ENCODE measurements at regions not wholly inside any gene's neighbourhood (a gene's known extent, or its start where the extent isn't known, plus 50 kb on each side); places are given as distances from the start of the nearest gene placed in this dataset.

- no peaks in the 10 kb centered on the region for H3K79me2 ChIP-seq (ENCODE audit: control insufficient read depth, insufficient read depth, low read length, poor library complexity)
- no peaks in the 10 kb centered on the region for H3K9me3 ChIP-seq (ENCODE audit: insufficient read depth, low read depth, low read length)
- H2BK120ac ChIP-seq (ENCODE audit: insufficient read depth, low read length, poor library complexity), result no peak overlapping the region
- H2AFZ ChIP-seq (ENCODE audit: insufficient read depth, low read length, poor library complexity), result no peak overlapping the region
- H3K14ac ChIP-seq (ENCODE audit: low read length), result no peak overlapping the region
- no peak overlapping the region for H3K27ac ChIP-seq (ENCODE audit: low read depth, low read length)
- no peak overlapping the region for H3K23ac ChIP-seq (ENCODE audit: low read length)
- H3K4me2 ChIP-seq (ENCODE audit: low read length), result no peak overlapping the region
- H3K4me1 ChIP-seq (ENCODE audit: control insufficient read depth in 1 of 2, insufficient read depth in 2 of 2, low read length in 2 of 2), result peaks cover 0 to 3% of the 10 kb centered on the region in 2 experiments
- H2AK5ac ChIP-seq (ENCODE audit: low read length), result no peak overlapping the region
- H2BK12ac ChIP-seq (ENCODE audit: low read length), result no peak overlapping the region
- no peak for DNase-seq
- no peak overlapping the region for H4K12ac ChIP-seq (ENCODE audit: low read depth, low read length)
- H4K91ac ChIP-seq (ENCODE audit: low read depth, low read length), result no peak overlapping the region
- no peak overlapping the region for H3K9ac ChIP-seq (ENCODE audit: low read length)
- no peak overlapping the region for H3K18ac ChIP-seq (ENCODE audit: low read length)
- H3K36me3 ChIP-seq (ENCODE audit: control insufficient read depth in 1 of 2, insufficient read depth in 2 of 2, low read length in 2 of 2), result peaks cover 6 to 23% of the 10 kb centered on the region in 2 experiments
- no CpG with 5 or more reads among the region's 7 CpGs for WGBS (ENCODE audit: extremely low coverage, insufficient coverage, insufficient read length)
- H4K8ac ChIP-seq (ENCODE audit: low read depth, low read length), result no peak overlapping the region
- H3K27me3 ChIP-seq (ENCODE audit: insufficient read depth, low read length), result no peaks in the 10 kb centered on the region
- H3K4me3 ChIP-seq (ENCODE audit: low read depth, low read length), result no peak overlapping the region
- H3K79me1 ChIP-seq (ENCODE audit: low read length), result no peaks in the 10 kb centered on the region
- no peak overlapping the region for H2BK5ac ChIP-seq (ENCODE audit: low read depth, low read length, poor library complexity)
- no peak overlapping the region for H3K4ac ChIP-seq (ENCODE audit: low read depth, low read length)
Measured at GRCh38 chrX:10079231-10079630, 77.5 kb upstream of the CLCN4 start.

GRCh38 chrX:10083809-10084208 is 73.0 kb upstream of the CLCN4 start:
- no peak overlapping the region for H3K18ac ChIP-seq (ENCODE audit: low read length)
- no peak overlapping the region for H3K14ac ChIP-seq (ENCODE audit: low read length)
- no peak overlapping the region for H3K4ac ChIP-seq (ENCODE audit: low read depth, low read length)
- no peak overlapping the region for H3K27ac ChIP-seq (ENCODE audit: low read depth, low read length)
- no peak overlapping the region for H2BK5ac ChIP-seq (ENCODE audit: low read depth, low read length, poor library complexity)
- no peak overlapping the region for H2BK12ac ChIP-seq (ENCODE audit: low read length)
- H3K4me3 ChIP-seq (ENCODE audit: low read depth, low read length), result no peak overlapping the region
- H3K36me3 ChIP-seq (ENCODE audit: control insufficient read depth in 1 of 2, insufficient read depth in 2 of 2, low read length in 2 of 2), result peaks cover 12 to 23% of the 10 kb centered on the region in 2 experiments
- H4K8ac ChIP-seq (ENCODE audit: low read depth, low read length), result no peak overlapping the region
- H3K23ac ChIP-seq (ENCODE audit: low read length), result no peak overlapping the region
- no peak overlapping the region for H2AK5ac ChIP-seq (ENCODE audit: low read length)
- peak in 1 of 2 donors; percentile 44 for DNase-seq
- H3K9ac ChIP-seq (ENCODE audit: low read length), result no peak overlapping the region
- H2AFZ ChIP-seq (ENCODE audit: insufficient read depth, low read length, poor library complexity), result no peak overlapping the region
- no peak overlapping the region for H3K4me2 ChIP-seq (ENCODE audit: low read length)
- H3K79me1 ChIP-seq (ENCODE audit: low read length), result no peaks in the 10 kb centered on the region
- H2BK120ac ChIP-seq (ENCODE audit: insufficient read depth, low read length, poor library complexity), result no peak overlapping the region
- WGBS (ENCODE audit: extremely low coverage, insufficient coverage, insufficient read length), result no CpG with 5 or more reads among the region's 2 CpGs
- no peak overlapping the region for H4K12ac ChIP-seq (ENCODE audit: low read depth, low read length)
- no peaks in the 10 kb centered on the region for H3K9me3 ChIP-seq (ENCODE audit: insufficient read depth, low read depth, low read length)
- no peaks in the 10 kb centered on the region for H3K79me2 ChIP-seq (ENCODE audit: control insufficient read depth, insufficient read depth, low read length, poor library complexity)
- no peak overlapping the region for H4K91ac ChIP-seq (ENCODE audit: low read depth, low read length)
- H3K27me3 ChIP-seq (ENCODE audit: insufficient read depth, low read length), result no peaks in the 10 kb centered on the region
- H3K4me1 ChIP-seq (ENCODE audit: control insufficient read depth in 1 of 2, insufficient read depth in 2 of 2, low read length in 2 of 2), result peaks cover 0 to 3% of the 10 kb centered on the region in 2 experiments

- no peak overlapping the region for H2BK5ac ChIP-seq (ENCODE audit: low read depth, low read length, poor library complexity)
- H2BK120ac ChIP-seq (ENCODE audit: insufficient read depth, low read length, poor library complexity), result no peak overlapping the region
- no peak overlapping the region for H2BK12ac ChIP-seq (ENCODE audit: low read length)
- no peak overlapping the region for H3K23ac ChIP-seq (ENCODE audit: low read length)
- no peak overlapping the region for H3K18ac ChIP-seq (ENCODE audit: low read length)
- H3K27ac ChIP-seq (ENCODE audit: low read depth, low read length), result no peak overlapping the region
- H3K79me2 ChIP-seq (ENCODE audit: control insufficient read depth, insufficient read depth, low read length, poor library complexity), result no peaks in the 10 kb centered on the region
- H2AFZ ChIP-seq (ENCODE audit: insufficient read depth, low read length, poor library complexity), result no peak overlapping the region
- H3K9ac ChIP-seq (ENCODE audit: low read length), result no peak overlapping the region
- no peaks in the 10 kb centered on the region for H3K27me3 ChIP-seq (ENCODE audit: insufficient read depth, low read length)
- DNase-seq, result peak in 1 of 2 donors; percentile 51
- peaks cover 14 to 20% of the 10 kb centered on the region in 2 experiments for H3K36me3 ChIP-seq (ENCODE audit: control insufficient read depth in 1 of 2, insufficient read depth in 2 of 2, low read length in 2 of 2)
- no CpG with 5 or more reads among the region's 1 CpG for WGBS (ENCODE audit: extremely low coverage, insufficient coverage, insufficient read length)
- H3K4ac ChIP-seq (ENCODE audit: low read depth, low read length), result no peak overlapping the region
- H2AK5ac ChIP-seq (ENCODE audit: low read length), result no peak overlapping the region
- no peak overlapping the region for H3K4me2 ChIP-seq (ENCODE audit: low read length)
- no peaks in the 10 kb centered on the region for H3K9me3 ChIP-seq (ENCODE audit: insufficient read depth, low read depth, low read length)
- H3K79me1 ChIP-seq (ENCODE audit: low read length), result no peaks in the 10 kb centered on the region
- no peak overlapping the region for H4K8ac ChIP-seq (ENCODE audit: low read depth, low read length)
- no peak overlapping the region for H4K91ac ChIP-seq (ENCODE audit: low read depth, low read length)
- no peak overlapping the region for H3K4me3 ChIP-seq (ENCODE audit: low read depth, low read length)
- peaks cover 3 to 5% of the 10 kb centered on the region in 2 experiments for H3K4me1 ChIP-seq (ENCODE audit: control insufficient read depth in 1 of 2, insufficient read depth in 2 of 2, low read length in 2 of 2)
- H4K12ac ChIP-seq (ENCODE audit: low read depth, low read length), result no peak overlapping the region
- no peak overlapping the region for H3K14ac ChIP-seq (ENCODE audit: low read length)
Measured at GRCh38 chrX:10085223-10085622, 71.6 kb upstream of the CLCN4 start.

- H2BK5ac ChIP-seq (ENCODE audit: low read depth, low read length, poor library complexity), result no peak overlapping the region
- no CpG with 5 or more reads among the region's 8 CpGs for WGBS (ENCODE audit: extremely low coverage, insufficient coverage, insufficient read length)
- H2BK12ac ChIP-seq (ENCODE audit: low read length), result no peak overlapping the region
- peaks cover 15 to 16% of the 10 kb centered on the region in 2 experiments for H3K36me3 ChIP-seq (ENCODE audit: control insufficient read depth in 1 of 2, insufficient read depth in 2 of 2, low read length in 2 of 2)
- no peak overlapping the region for H2BK120ac ChIP-seq (ENCODE audit: insufficient read depth, low read length, poor library complexity)
- DNase-seq, result no peak
- H3K4me2 ChIP-seq (ENCODE audit: low read length), result no peak overlapping the region
- no peak overlapping the region for H2AFZ ChIP-seq (ENCODE audit: insufficient read depth, low read length, poor library complexity)
- no peaks in the 10 kb centered on the region for H3K9me3 ChIP-seq (ENCODE audit: insufficient read depth, low read depth, low read length)
- H4K8ac ChIP-seq (ENCODE audit: low read depth, low read length), result no peak overlapping the region
- no peak overlapping the region for H2AK5ac ChIP-seq (ENCODE audit: low read length)
- no peak overlapping the region for H4K91ac ChIP-seq (ENCODE audit: low read depth, low read length)
- H3K14ac ChIP-seq (ENCODE audit: low read length), result no peak overlapping the region
- H3K4ac ChIP-seq (ENCODE audit: low read depth, low read length), result no peak overlapping the region
- H3K18ac ChIP-seq (ENCODE audit: low read length), result no peak overlapping the region
- no peak overlapping the region for H3K9ac ChIP-seq (ENCODE audit: low read length)
- no peaks in the 10 kb centered on the region for H3K27me3 ChIP-seq (ENCODE audit: insufficient read depth, low read length)
- peaks cover 3 to 5% of the 10 kb centered on the region in 2 experiments for H3K4me1 ChIP-seq (ENCODE audit: control insufficient read depth in 1 of 2, insufficient read depth in 2 of 2, low read length in 2 of 2)
- no peak overlapping the region for H3K27ac ChIP-seq (ENCODE audit: low read depth, low read length)
- H3K79me2 ChIP-seq (ENCODE audit: control insufficient read depth, insufficient read depth, low read length, poor library complexity), result no peaks in the 10 kb centered on the region
- H4K12ac ChIP-seq (ENCODE audit: low read depth, low read length), result no peak overlapping the region
- no peak overlapping the region for H3K23ac ChIP-seq (ENCODE audit: low read length)
- no peaks in the 10 kb centered on the region for H3K79me1 ChIP-seq (ENCODE audit: low read length)
- no peak overlapping the region for H3K4me3 ChIP-seq (ENCODE audit: low read depth, low read length)
Measured at GRCh38 chrX:10086676-10087075, 70.1 kb upstream of the CLCN4 start.

All from trophoblast cell (in vitro differentiated cells and primary cell).